IMR-90 (cell line): ENCODE measurements at regions not wholly inside any gene's neighbourhood (a gene's known extent, or its start where the extent isn't known, plus 50 kb on each side); places are given as distances from the start of the nearest gene placed in this dataset.

Experiments used
- ATAC-seq: fragments of 200-7000 bp; cut with Tn5 transposase; 2 replicates; pipeline ENCODE4 v1.9.1; 2020; ENCODE audit warnings: low read depth, mild to moderate bottlenecking, moderate library complexity
- BruUV-seq: library from RNA; stranded (reverse); fragments of 400-500 nt; replicated peaks from 2 replicates; lab custom pipeline; 2021; lab: Mats Ljungman, UMichigan
- CTCF ChIA-PET: fragments of 300-600 bp; formaldehyde crosslinking; extraction: SDS; loops from one replicate; lab custom pipeline; 2021; ENCODE audit warnings: antibody characterized with exemption; lab: Yijun Ruan, JAX
- POLR2A ChIA-PET: fragments of 300-600 bp; sonication (Branson Sonifier 250); formaldehyde crosslinking; loops from one replicate; lab custom pipeline; 2022; ENCODE audit warnings: antibody characterized with exemption; ENCODE audit not compliant: unreplicated experiment; lab: Charles Lee
- DNase-seq: peaks from one replicate; pipeline ENCODE4 v3.0.0; 2013
- H2AFZ ChIP-seq: replicated peaks from 2 replicates; pipeline ENCODE3; 2013; ENCODE audit warnings: low read length, mild to moderate bottlenecking; ENCODE audit not compliant: poor library complexity
- H2AK5ac ChIP-seq: 2 replicates; pipeline ENCODE4 v1.6.1; 2013; ENCODE audit warnings: low read depth, low read length, inconsistent platforms
- H2AK9ac ChIP-seq: replicated peaks from 2 replicates; pipeline ENCODE3; 2013; ENCODE audit warnings: mild to moderate bottlenecking, low read depth, low read length, moderate library complexity; ENCODE audit not compliant: poor library complexity
- H2BK120ac ChIP-seq: 2 replicates; pipeline ENCODE4 v1.6.1; 2013; ENCODE audit warnings: low read depth, low read length, inconsistent platforms
- H2BK15ac ChIP-seq: 3 replicates; pipeline ENCODE4 v1.6.1; 2013; ENCODE audit warnings: low read depth, low read length, inconsistent platforms
- H2BK20ac ChIP-seq: 2 replicates; pipeline ENCODE4 v1.6.1; 2013; ENCODE audit warnings: low read depth, mild to moderate bottlenecking, inconsistent platforms, low read length, moderate library complexity
- H2BK5ac ChIP-seq: 2 replicates; pipeline ENCODE4 v1.6.1; 2013; ENCODE audit warnings: mild to moderate bottlenecking, low read depth, low read length, inconsistent platforms; ENCODE audit not compliant: poor library complexity, severe bottlenecking
- H3K14ac ChIP-seq: replicated peaks from 2 replicates; pipeline ENCODE4 v1.6.1; 2013; ENCODE audit warnings: low read depth, low read length, inconsistent platforms
- H3K18ac ChIP-seq: 2 replicates; pipeline ENCODE4 v1.6.1; 2013; ENCODE audit warnings: low read depth, low read length, control low read depth
- H3K23ac ChIP-seq: 2 replicates; pipeline ENCODE4 v1.6.1; 2013; ENCODE audit warnings: low read depth, low read length, inconsistent platforms
- H3K27ac ChIP-seq: 2 replicates; pipeline ENCODE4 v1.5.1; 2013; ENCODE audit warnings: mild to moderate bottlenecking, control low read depth, low read length; ENCODE audit not compliant: insufficient read depth
- H3K27me3 ChIP-seq: 2 replicates; pipeline ENCODE4 v1.6.1; 2013; ENCODE audit warnings: low read length; ENCODE audit not compliant: control insufficient read depth, insufficient read depth
- H3K36me3 ChIP-seq: 2 replicates; pipeline ENCODE4 v1.6.1; 2013; ENCODE audit warnings: low read length, mixed read lengths; ENCODE audit not compliant: control insufficient read depth, insufficient read depth
- H3K4ac ChIP-seq: 2 replicates; pipeline ENCODE4 v1.6.1; 2013; ENCODE audit warnings: low read depth, low read length, inconsistent platforms
- H3K4me1 ChIP-seq: 2 replicates; pipeline ENCODE4 v1.6.1; 2013; ENCODE audit warnings: low read length, mixed read lengths; ENCODE audit not compliant: control insufficient read depth, insufficient read depth
- H3K4me2 ChIP-seq: 2 replicates; pipeline ENCODE4 v1.6.1; 2013; ENCODE audit warnings: low read depth, mild to moderate bottlenecking, control low read depth, low read length, moderate library complexity
- H3K4me3 ChIP-seq: 2 replicates; pipeline ENCODE4 v1.5.1; 2013; ENCODE audit warnings: low read depth, mild to moderate bottlenecking, control low read depth, low read length, moderate library complexity; ENCODE audit not compliant: insufficient read depth
- H3K56ac ChIP-seq: 2 replicates; pipeline ENCODE4 v1.6.1; 2013; ENCODE audit warnings: low read length, inconsistent platforms; ENCODE audit not compliant: insufficient read depth; ENCODE audit errors: extremely low read depth
- H3K79me1 ChIP-seq, 2 experiments: 2 replicates each; pipeline ENCODE4 v1.6.1; 2013; ENCODE audit warnings: low read length in 2 of 2, inconsistent platforms in 1 of 2, low read depth in 1 of 2
- H3K9ac ChIP-seq: 2 replicates; pipeline ENCODE4 v1.6.1; 2013; ENCODE audit warnings: low read depth, low read length, control low read depth
- H3K9me1 ChIP-seq: 2 replicates; pipeline ENCODE4 v1.6.1; 2013; ENCODE audit warnings: low read length, inconsistent platforms; ENCODE audit not compliant: insufficient read depth
- H3K9me3 ChIP-seq: 2 replicates; pipeline ENCODE4 v1.6.1; 2013; ENCODE audit warnings: low read length; ENCODE audit not compliant: control insufficient read depth, insufficient read depth
- H4K20me1 ChIP-seq: 2 replicates; pipeline ENCODE4 v1.6.1; 2013; ENCODE audit warnings: low read length, inconsistent platforms; ENCODE audit not compliant: insufficient read depth
- H4K5ac ChIP-seq: 2 replicates; pipeline ENCODE4 v1.6.1; 2013; ENCODE audit warnings: mild to moderate bottlenecking, low read depth, low read length, control low read depth
- H4K8ac ChIP-seq, 2 experiments: 2 replicates each; pipeline ENCODE4 v1.6.1; 2013; ENCODE audit warnings: low read depth in 2 of 2, low read length in 2 of 2, control low read depth in 1 of 2, inconsistent platforms in 1 of 2
- H4K91ac ChIP-seq: 2 replicates; pipeline ENCODE4 v1.6.1; 2013; ENCODE audit warnings: low read depth, low read length, inconsistent platforms; ENCODE audit not compliant: insufficient read depth
- BHLHE40 ChIP-seq: fragments of 150-350 bp; IDR thresholded peaks from 2 replicates; pipeline ENCODE4 v1.6.1; 2016; ENCODE audit warnings: mild to moderate bottlenecking, low read depth, low read length
- CTCF ChIP-seq: conservative IDR thresholded peaks from 2 replicates; pipeline ENCODE4 v1.5.1; 2012; ENCODE audit warnings: mild to moderate bottlenecking, low read depth, low read length, improper control_type of control experiment
- SMC3 ChIP-seq: fragments of 150-350 bp; IDR thresholded peaks from 2 replicates; pipeline ENCODE4 v1.6.1; 2016; ENCODE audit warnings: low read depth, mild to moderate bottlenecking, antibody characterized with exemption, low read length, moderate library complexity
- WGBS, 2 experiments: methylation state at CpG; one replicate each; pipeline versions ENCODE4 v1.1.5 to v1.1.7; 2013; ENCODE audit warnings: missing lambda C conversion rate in 2 of 2; ENCODE audit not compliant: insufficient read length in 1 of 2; ENCODE audit errors: extremely low coverage in 2 of 2; 5-methylcytosine and 5-hydroxymethylcytosine counted together
- dilution Hi-C: fragments of 300-500 bp; cut with HindIII; formaldehyde crosslinking; loops from one replicate; pipeline ENCODE4 v1.14.3; 2018; ENCODE audit warnings: low sequenced_read_pairs; ENCODE audit not compliant: unreplicated experiment
- in situ Hi-C: fragments of 300-500 bp; cut with MboI; formaldehyde crosslinking; loops from 3 replicates; pipeline ENCODE4 v1.14.3; 2019; ENCODE audit warnings: low sequenced_read_pairs, inconsistent platforms, mixed read lengths
- intact Hi-C: fragments of 100-400 bp; cut with micrococcal nuclease; formaldehyde crosslinking; loops from 2 replicates; pipeline ENCODE4 v1.10.0; 2022

GRCh38 chr13:61255040-61255796 lies 160.4 kb downstream of the PCDH20 start:
- no peak overlapping the region for H2BK20ac ChIP-seq
- H2BK120ac ChIP-seq, result no peak overlapping the region
- POLR2A ChIA-PET, result no interaction called here
- H2BK5ac ChIP-seq, result no peak overlapping the region
- no peak overlapping the region for H3K4ac ChIP-seq
- dilution Hi-C loops (no loop called here), in situ Hi-C loops (loop anchor here (25.0 kb wide), 1 partner anchor 793 kb away; no protein-coding TSS in a partner anchor), intact Hi-C loops (no loop called here)
- no peak overlapping the region for H3K14ac ChIP-seq
- H3K79me1 ChIP-seq, result no peaks in the 10 kb centered on the region
- WGBS, 2 experiments, result 0% methylated on average over 1 of the region's 4 CpGs; no CpG with 5 or more reads in 1 of the 2 experiments
- H3K9me3 ChIP-seq, result no peaks in the 10 kb centered on the region
- no peak overlapping the region for H2AK9ac ChIP-seq
- no peak overlapping the region for H3K18ac ChIP-seq
- no peak overlapping the region for H4K5ac ChIP-seq
- no peaks in the 10 kb centered on the region for H3K27me3 ChIP-seq
- DNase-seq (no peak), ATAC-seq (no peak)
- H3K4me1 ChIP-seq, result no peaks in the 10 kb centered on the region
- no peaks in the 10 kb centered on the region for H3K9me1 ChIP-seq
- no peak overlapping the region for H2BK15ac ChIP-seq
- no peak overlapping the region for H3K23ac ChIP-seq
- H3K9ac ChIP-seq, result no peak overlapping the region
- CTCF ChIA-PET, result no interaction called here
- H4K91ac ChIP-seq, result no peak overlapping the region
- no peak overlapping the region for H2AFZ ChIP-seq
- no peak overlapping the region for H2AK5ac ChIP-seq
- H3K27ac ChIP-seq, result no peak overlapping the region
- H3K36me3 ChIP-seq, result no peaks in the 10 kb centered on the region
- H4K20me1 ChIP-seq, result no peaks in the 10 kb centered on the region
- H3K56ac ChIP-seq, result no peak overlapping the region
- no TSS peak for BruUV-seq
- H3K4me2 ChIP-seq, result no peak overlapping the region
- TF ChIP-seq SMC3 (no peak), BHLHE40 (no peak), CTCF (peak; percentile 10; the same call in 1 of the 2 replicates)
- no peak overlapping the region for H4K8ac ChIP-seq
- no peak overlapping the region for H3K4me3 ChIP-seq
